Trophoblast cell (in vitro differentiated cells and primary cell): ENCODE measurements at regions not wholly inside any gene's neighbourhood (a gene's known extent, or its start where the extent isn't known, plus 50 kb on each side); places are given as distances from the start of the nearest gene placed in this dataset.

ENCODE experiments used
- DNase-seq, 2 donors: peaks; one replicate each; pipeline ENCODE4 v3.0.0-alpha.2; 2016
- H2AFZ ChIP-seq: 2 replicates; pipeline ENCODE4 v1.6.1; 2013; ENCODE audit warnings: low read length, moderate library complexity, mild to moderate bottlenecking; ENCODE audit not compliant: insufficient read depth, poor library complexity
- H2AK5ac ChIP-seq: 2 replicates; pipeline ENCODE4 v1.6.1; 2013; ENCODE audit warnings: mild to moderate bottlenecking, low read length
- H2BK120ac ChIP-seq: 2 replicates; pipeline ENCODE4 v1.6.1; 2013; ENCODE audit warnings: low read length, mild to moderate bottlenecking, moderate library complexity; ENCODE audit not compliant: insufficient read depth, poor library complexity
- H2BK12ac ChIP-seq: 2 replicates; pipeline ENCODE4 v1.6.1; 2013; ENCODE audit warnings: mild to moderate bottlenecking, low read length, moderate library complexity
- H2BK5ac ChIP-seq: 2 replicates; pipeline ENCODE4 v1.6.1; 2013; ENCODE audit warnings: low read length, low read depth, moderate library complexity, mild to moderate bottlenecking; ENCODE audit not compliant: poor library complexity
- H3K14ac ChIP-seq: 2 replicates; pipeline ENCODE4 v1.6.1; 2013; ENCODE audit warnings: mild to moderate bottlenecking, low read length
- H3K18ac ChIP-seq: 2 replicates; pipeline ENCODE4 v1.6.1; 2013; ENCODE audit warnings: mild to moderate bottlenecking, low read length
- H3K23ac ChIP-seq: 2 replicates; pipeline ENCODE4 v1.6.1; 2013; ENCODE audit warnings: low read length
- H3K27ac ChIP-seq: 2 replicates; pipeline ENCODE4 v1.5.1; 2013; ENCODE audit warnings: low read depth, mild to moderate bottlenecking, inconsistent platforms, low read length, moderate library complexity
- H3K27me3 ChIP-seq: 2 replicates; pipeline ENCODE4 v1.6.1; 2013; ENCODE audit warnings: inconsistent platforms, mild to moderate bottlenecking, low read length, moderate library complexity; ENCODE audit not compliant: insufficient read depth
- H3K36me3 ChIP-seq, 2 experiments: 1 replicate in 1 of 2; 2 replicates in 1 of 2; pipeline ENCODE4 v1.6.1; 2013; ENCODE audit warnings: low read length in 2 of 2, mild to moderate bottlenecking in 2 of 2, moderate library complexity in 1 of 2; ENCODE audit not compliant: insufficient read depth in 2 of 2, control insufficient read depth in 1 of 2
- H3K4ac ChIP-seq: 2 replicates; pipeline ENCODE4 v1.6.1; 2013; ENCODE audit warnings: low read depth, mild to moderate bottlenecking, low read length, moderate library complexity
- H3K4me1 ChIP-seq, 2 experiments: 1 replicate in 1 of 2; 2 replicates in 1 of 2; pipeline ENCODE4 v1.6.1; 2013; ENCODE audit warnings: low read length in 2 of 2, mild to moderate bottlenecking in 2 of 2, moderate library complexity in 1 of 2; ENCODE audit not compliant: insufficient read depth in 2 of 2, control insufficient read depth in 1 of 2
- H3K4me2 ChIP-seq: 2 replicates; pipeline ENCODE4 v1.6.1; 2013; ENCODE audit warnings: inconsistent platforms, mild to moderate bottlenecking, low read length, moderate library complexity
- H3K4me3 ChIP-seq: 2 replicates; pipeline ENCODE4 v1.5.1; 2013; ENCODE audit warnings: mild to moderate bottlenecking, low read depth, low read length, inconsistent platforms
- H3K79me1 ChIP-seq: one replicate; pipeline ENCODE4 v1.6.1; 2013; ENCODE audit warnings: low read length
- H3K79me2 ChIP-seq: 2 replicates; pipeline ENCODE4 v1.6.1; 2013; ENCODE audit warnings: low read length, mild to moderate bottlenecking; ENCODE audit not compliant: control insufficient read depth, insufficient read depth, poor library complexity
- H3K9ac ChIP-seq: 2 replicates; pipeline ENCODE4 v1.6.1; 2013; ENCODE audit warnings: mild to moderate bottlenecking, low read length
- H3K9me3 ChIP-seq: 2 replicates; pipeline ENCODE4 v1.6.1; 2013; ENCODE audit warnings: low read depth, mild to moderate bottlenecking, control low read depth, inconsistent platforms, low read length; ENCODE audit not compliant: insufficient read depth
- H4K12ac ChIP-seq: 2 replicates; pipeline ENCODE4 v1.6.1; 2013; ENCODE audit warnings: low read depth, mild to moderate bottlenecking, low read length, moderate library complexity
- H4K8ac ChIP-seq: 2 replicates; pipeline ENCODE4 v1.6.1; 2013; ENCODE audit warnings: low read depth, mild to moderate bottlenecking, low read length, moderate library complexity
- H4K91ac ChIP-seq: one replicate; pipeline ENCODE4 v1.6.1; 2013; ENCODE audit warnings: low read depth, mild to moderate bottlenecking, low read length, moderate library complexity
- WGBS: extraction: QIAGEN DNeasy Blood & Tissue Kit; methylation state at CpG from one replicate; pipeline ENCODE4 v1.1.7; 2013; ENCODE audit warnings: missing lambda C conversion rate; ENCODE audit not compliant: insufficient read length, insufficient coverage; ENCODE audit errors: extremely low coverage; 5-methylcytosine and 5-hydroxymethylcytosine counted together

GRCh38 chr5:6948562-6948961 is 235.3 kb downstream of the TENT4A start:
- H3K79me2 ChIP-seq: no peaks in the 10 kb centered on the region
- H3K4me1 ChIP-seq: peaks cover 5 to 9% of the 10 kb centered on the region in 2 experiments
- H2BK120ac ChIP-seq: no peak overlapping the region
- H3K79me1 ChIP-seq: no peaks in the 10 kb centered on the region
- no peak overlapping the region for H2BK5ac ChIP-seq
- H3K36me3 ChIP-seq: no peaks in the 10 kb centered on the region
- H3K9ac ChIP-seq: no peak overlapping the region
- no peak overlapping the region for H4K12ac ChIP-seq
- no peak overlapping the region for H2AFZ ChIP-seq
- no peak overlapping the region for H3K27ac ChIP-seq
- peak in 1 of 2 donors; percentile 24 for DNase-seq
- no peak overlapping the region for H3K18ac ChIP-seq
- no peak overlapping the region for H3K14ac ChIP-seq
- H3K4ac ChIP-seq: no peak overlapping the region
- H4K8ac ChIP-seq: no peak overlapping the region
- H3K27me3 ChIP-seq: no peaks in the 10 kb centered on the region
- H3K23ac ChIP-seq: no peak overlapping the region
- H4K91ac ChIP-seq: no peak overlapping the region
- no peak overlapping the region for H3K4me2 ChIP-seq
- no peaks in the 10 kb centered on the region for H3K9me3 ChIP-seq
- no CpG with 5 or more reads among the region's 2 CpGs for WGBS
- no peak overlapping the region for H2AK5ac ChIP-seq
- H2BK12ac ChIP-seq: no peak overlapping the region
- no peak overlapping the region for H3K4me3 ChIP-seq

GRCh38 chr5:6949230-6949629 is 236.0 kb downstream of the TENT4A start:
- H3K79me2 ChIP-seq: no peaks in the 10 kb centered on the region
- H3K18ac ChIP-seq: no peak overlapping the region
- H4K8ac ChIP-seq: no peak overlapping the region
- no peak overlapping the region for H3K9ac ChIP-seq
- peak; percentile 46 to 89 for DNase-seq
- H3K79me1 ChIP-seq: no peaks in the 10 kb centered on the region
- no peak overlapping the region for H4K12ac ChIP-seq
- H3K27ac ChIP-seq: no peak overlapping the region
- no peaks in the 10 kb centered on the region for H3K36me3 ChIP-seq
- no peak overlapping the region for H2BK12ac ChIP-seq
- H4K91ac ChIP-seq: no peak overlapping the region
- no peak overlapping the region for H3K4ac ChIP-seq
- H2BK120ac ChIP-seq: no peak overlapping the region
- no peak overlapping the region for H2BK5ac ChIP-seq
- WGBS: no CpG with 5 or more reads among the region's 3 CpGs
- H3K9me3 ChIP-seq: no peaks in the 10 kb centered on the region
- no peak overlapping the region for H2AK5ac ChIP-seq
- peaks cover 5 to 9% of the 10 kb centered on the region in 2 experiments for H3K4me1 ChIP-seq
- no peak overlapping the region for H3K4me3 ChIP-seq
- H2AFZ ChIP-seq: no peak overlapping the region
- H3K4me2 ChIP-seq: no peak overlapping the region
- no peak overlapping the region for H3K23ac ChIP-seq
- H3K14ac ChIP-seq: no peak overlapping the region
- H3K27me3 ChIP-seq: no peaks in the 10 kb centered on the region

DNA sequence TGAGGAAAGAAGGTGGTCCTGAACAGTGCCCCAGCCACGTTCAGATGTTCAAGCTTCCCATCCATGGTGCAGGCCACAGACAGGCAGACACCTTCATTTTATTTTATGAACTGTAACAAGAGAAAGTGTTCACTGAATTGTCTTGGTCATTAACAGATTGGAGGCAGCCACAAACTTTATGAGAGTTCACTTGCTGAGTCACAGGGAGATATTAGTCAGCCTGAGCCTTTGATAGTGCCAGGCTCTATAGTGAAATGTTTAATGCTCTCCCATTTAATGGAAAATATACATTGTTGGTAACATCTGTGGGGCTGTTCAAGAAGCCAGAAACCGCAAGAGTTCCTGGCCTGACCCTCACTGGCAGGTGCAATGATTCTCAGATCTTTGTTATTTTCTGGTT is 237.0 kb downstream of the TENT4A start:
- no peak overlapping the region for H3K23ac ChIP-seq
- H3K79me1 ChIP-seq: no peaks in the 10 kb centered on the region
- no peak overlapping the region for H2AK5ac ChIP-seq
- H3K9me3 ChIP-seq: no peaks in the 10 kb centered on the region
- peaks cover 5 to 9% of the 10 kb centered on the region in 2 experiments for H3K4me1 ChIP-seq
- H3K27ac ChIP-seq: no peak overlapping the region
- WGBS: no CpG with 5 or more reads among the region's 2 CpGs
- H4K12ac ChIP-seq: no peak overlapping the region
- H2AFZ ChIP-seq: no peak overlapping the region
- H3K4me2 ChIP-seq: no peak overlapping the region
- no peak overlapping the region for H2BK5ac ChIP-seq
- no peak overlapping the region for H4K8ac ChIP-seq
- H2BK120ac ChIP-seq: no peak overlapping the region
- H3K27me3 ChIP-seq: no peaks in the 10 kb centered on the region
- no peak overlapping the region for H3K14ac ChIP-seq
- DNase-seq: no peak
- H3K4me3 ChIP-seq: no peak overlapping the region
- H3K4ac ChIP-seq: no peak overlapping the region
- H3K9ac ChIP-seq: no peak overlapping the region
- H4K91ac ChIP-seq: no peak overlapping the region
- H2BK12ac ChIP-seq: no peak overlapping the region
- no peak overlapping the region for H3K18ac ChIP-seq
- H3K36me3 ChIP-seq: no peaks in the 10 kb centered on the region
- no peaks in the 10 kb centered on the region for H3K79me2 ChIP-seq

DNA sequence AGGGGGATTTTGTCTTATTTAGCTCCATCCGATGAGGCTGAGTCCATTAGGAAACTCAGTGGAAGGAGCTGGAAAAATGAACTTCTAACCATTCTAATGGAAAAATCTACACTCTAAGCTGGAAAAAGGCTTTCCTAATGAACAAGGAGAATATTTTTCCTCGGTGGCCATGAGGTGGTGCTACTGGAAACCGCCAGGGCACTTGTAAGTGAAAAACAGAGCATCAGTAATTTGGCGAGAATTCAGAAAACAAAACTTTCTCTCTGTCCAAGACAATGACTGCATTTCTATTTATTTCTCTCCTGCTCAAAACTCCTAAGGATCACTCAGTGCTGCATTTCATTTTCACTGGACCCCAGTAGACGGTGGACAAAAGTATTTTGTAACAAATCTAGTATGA is 237.6 kb downstream of the TENT4A start:
- Histone ChIP-seq H4K91ac (no peak overlapping the region), H3K79me1 (no peaks in the 10 kb centered on the region), H3K9me3 (no peaks in the 10 kb centered on the region), H3K4me2 (no peak overlapping the region), H3K27me3 (no peaks in the 10 kb centered on the region), H3K27ac (no peak overlapping the region), H3K4me3 (no peak overlapping the region), H2BK120ac (no peak overlapping the region), H3K23ac (no peak overlapping the region), H4K8ac (no peak overlapping the region), H2AFZ (no peak overlapping the region), H3K9ac (no peak overlapping the region), H3K18ac (no peak overlapping the region), H2AK5ac (no peak overlapping the region), H2BK5ac (no peak overlapping the region), H3K4ac (no peak overlapping the region), H3K79me2 (no peaks in the 10 kb centered on the region), H3K36me3 (no peaks in the 10 kb centered on the region), H2BK12ac (no peak overlapping the region), H4K12ac (no peak overlapping the region), H3K4me1 (peaks cover 5 to 9% of the 10 kb centered on the region in 2 experiments), H3K14ac (no peak overlapping the region)
- no CpG with 5 or more reads among the region's 5 CpGs for WGBS
- DNase-seq: no peak
